Uterus (tissue), 2 donors: ENCODE measurements at regions not wholly inside any gene's neighbourhood (a gene's known extent, or its start where the extent isn't known, plus 50 kb on each side); places are given as distances from the start of the nearest gene placed in this dataset.

Source experiments
- CTCF ChIP-seq, 4 experiments: fragments of 200-600 bp in 2 of 4; fragments of 450-650 bp in 2 of 4; sonication (generic) in 2 of 4; IDR thresholded peaks; one replicate each; pipeline ENCODE4 v1.5.1; 2016 to 2019; ENCODE audit warnings: antibody characterized with exemption in 4 of 4, mild to moderate bottlenecking in 2 of 4, moderate library complexity in 1 of 4
- POLR2A ChIP-seq, 2 donors: fragments of 450-650 bp; IDR thresholded peaks; one replicate each; pipeline ENCODE4 v1.6.1; 2016; ENCODE audit warnings: antibody characterized with exemption in 2 of 2, mild to moderate bottlenecking in 1 of 2, moderate library complexity in 1 of 2

GRCh38 chr3:164040991-164041390 is 1037.3 kb downstream of the SI start:
- TF ChIP-seq CTCF (IDR thresholded peaks at IDR 0.05): no peak
- TF ChIP-seq POLR2A (IDR thresholded peaks at IDR 0.05): no peak
